HG02571 (cell line): ENCODE measurements at regions not wholly inside any gene's neighbourhood (a gene's known extent, or its start where the extent isn't known, plus 50 kb on each side); places are given as distances from the start of the nearest gene placed in this dataset.
A peak's percentile ranks its signal among the peaks of the same experiment; 100 is the strongest.
"Not testable (repeated sequence)": the region's sequence is repeated elsewhere in the genome, so short reads cannot be mapped to it uniquely, and the experiment has no call there.

Experiments
- ATAC-seq: cut with Tn5 transposase; IDR thresholded peaks from one replicate; pipeline ENCODE4 v1.9.1; 2021; ENCODE audit warnings: mild to moderate bottlenecking, moderate library complexity; ENCODE audit not compliant: unreplicated experiment

DNA sequence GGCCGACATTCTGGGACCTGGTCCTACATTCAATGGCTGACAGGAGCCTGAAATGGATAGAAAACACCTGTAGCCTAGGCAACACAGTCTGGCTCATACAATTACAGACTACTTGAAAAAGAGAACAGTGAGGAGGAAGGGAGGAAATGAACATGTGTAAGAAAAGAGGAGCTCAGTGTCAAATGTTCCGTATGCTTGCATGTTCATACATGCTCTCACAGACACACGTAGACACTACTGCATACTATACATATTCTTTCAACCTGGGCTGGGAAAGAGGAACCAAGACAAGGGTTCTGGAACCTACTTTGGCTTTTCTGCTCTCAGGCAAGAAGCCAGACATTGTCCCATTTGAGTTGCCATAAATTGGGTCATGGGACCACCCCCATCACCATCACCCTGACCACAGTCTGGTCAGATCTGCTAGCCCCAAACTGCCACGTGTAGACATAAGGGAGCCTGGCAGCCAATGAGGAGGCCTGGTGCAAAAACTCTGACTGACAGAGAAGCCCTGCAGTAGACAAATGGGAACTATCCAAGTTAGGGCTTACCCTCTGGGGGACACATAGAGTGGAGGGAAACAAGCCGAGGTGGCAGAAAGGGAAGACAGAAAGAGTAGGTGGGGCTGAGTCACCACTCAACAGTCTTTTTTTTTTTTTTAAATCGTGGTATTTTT, 310.0 kb downstream of the SHQ1 start:
- ATAC-seq = no peak

DNA sequence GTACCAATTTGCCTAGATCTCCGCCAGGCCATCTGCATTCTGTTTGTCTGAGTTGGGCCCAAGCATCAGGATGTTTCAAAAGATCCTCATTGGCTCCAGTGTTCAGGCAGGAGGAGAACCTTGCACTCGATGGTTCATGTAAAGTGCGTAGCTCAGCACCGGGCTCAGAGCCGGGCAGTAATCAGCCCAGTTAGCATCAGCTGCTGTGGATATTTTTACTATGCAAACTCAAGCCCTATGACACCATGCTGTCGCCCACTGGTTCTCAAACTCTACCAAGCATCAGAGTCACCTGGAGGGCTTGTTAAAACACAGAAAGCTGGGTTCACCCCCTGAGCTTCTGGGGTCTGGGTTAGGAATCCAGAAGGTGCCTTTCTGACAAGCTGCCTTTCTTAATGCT, 310.8 kb downstream of the SHQ1 start:
- ATAC-seq = no peak

DNA sequence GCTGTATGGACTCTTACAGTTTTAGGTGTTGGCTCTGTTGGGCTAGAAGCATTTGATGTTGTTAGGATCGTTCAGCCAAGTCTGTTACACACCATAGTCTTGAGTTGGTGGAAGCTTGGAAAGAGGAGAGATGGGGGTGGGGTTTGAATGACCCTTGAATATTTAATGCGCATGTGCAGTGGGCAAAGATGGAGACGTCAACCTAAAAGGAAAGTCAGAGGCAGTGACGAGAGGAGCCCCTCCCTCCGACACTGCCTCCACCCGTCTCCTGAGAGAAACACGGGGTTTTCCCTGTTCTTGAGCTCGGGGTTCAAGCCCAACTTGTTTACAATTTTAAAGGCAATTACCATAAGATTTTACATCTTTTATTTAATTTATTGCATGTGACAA, 311.4 kb downstream of the SHQ1 start:
- no peak for ATAC-seq

DNA sequence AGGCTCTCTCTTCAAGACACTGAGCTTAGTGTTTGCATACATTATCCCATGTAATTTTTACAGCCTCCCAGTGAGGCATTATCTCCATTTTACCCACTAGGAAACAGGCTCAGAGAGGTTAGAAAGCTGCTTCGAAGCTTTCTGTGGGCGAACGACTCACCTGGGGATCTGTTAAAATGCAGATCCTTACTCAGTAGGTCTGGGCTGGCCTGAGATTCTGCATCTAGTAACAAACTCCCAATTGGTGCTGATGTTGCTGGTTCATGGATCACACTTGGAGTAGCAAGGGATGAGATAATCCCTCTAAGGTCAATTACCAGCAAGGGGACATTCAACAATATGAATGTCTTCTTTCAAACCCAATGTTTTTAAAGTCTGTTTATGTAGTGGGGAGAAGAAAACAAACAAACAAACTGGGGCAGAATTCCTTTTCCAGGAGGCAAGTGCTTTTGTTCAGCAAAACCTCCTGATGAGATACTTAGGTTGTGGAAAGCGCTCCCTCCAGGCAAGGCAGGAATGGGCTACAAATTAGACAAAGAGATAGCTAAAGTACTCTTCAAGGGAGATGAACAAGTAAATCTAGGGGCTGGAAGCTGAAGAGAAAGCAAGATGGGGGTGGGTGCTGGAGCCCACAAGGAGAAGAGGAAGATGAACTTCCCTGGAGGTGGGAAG, 311.9 kb downstream of the SHQ1 start:
- ATAC-seq = no peak

- ATAC-seq = no peak
Observed at GRCh38 chr3:72535772-72536171, 312.5 kb downstream of the SHQ1 start.

DNA sequence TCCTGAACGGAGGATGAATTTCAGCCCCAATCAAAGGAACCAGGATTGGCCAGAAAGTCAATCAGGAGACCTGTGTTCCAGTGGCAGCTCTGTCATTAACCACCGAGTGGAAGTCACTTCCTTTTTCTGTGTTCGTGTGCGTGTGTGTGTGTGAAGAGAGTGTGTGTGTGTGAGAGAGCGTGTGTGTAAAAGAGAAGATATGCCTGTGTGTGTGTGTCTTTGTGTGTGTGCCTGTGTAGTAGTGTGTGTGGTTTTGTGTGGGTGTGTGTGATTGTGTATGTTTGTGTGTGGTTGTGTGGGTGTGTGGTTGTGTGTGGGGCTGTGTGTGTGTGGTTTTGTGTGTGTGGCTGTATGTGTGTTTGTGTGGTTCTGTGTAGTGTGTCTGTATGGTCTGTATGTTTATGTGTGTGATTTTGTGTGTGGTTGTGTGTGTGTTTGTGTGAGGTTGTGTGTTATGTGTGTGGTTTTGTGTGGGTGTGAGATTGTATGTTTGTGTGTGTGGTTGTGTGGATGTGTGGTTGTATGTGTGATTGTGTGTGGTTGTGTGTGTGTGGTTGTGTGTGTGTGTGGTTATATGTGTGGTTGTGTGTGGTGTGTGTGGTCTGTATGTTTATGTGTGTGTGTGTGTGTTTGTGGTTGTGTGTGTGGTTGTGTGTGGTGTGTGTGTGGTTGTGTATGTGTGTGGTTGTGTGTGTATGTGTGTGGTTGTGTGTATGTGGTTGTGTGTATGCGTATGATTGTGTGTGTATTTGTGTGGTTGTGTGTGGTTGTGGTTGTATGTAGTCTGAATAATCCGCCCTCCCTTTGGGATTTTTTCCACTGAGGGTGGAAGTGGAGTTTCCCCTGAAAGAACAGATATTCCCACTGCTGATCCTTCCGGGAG, 314.4 kb downstream of the SHQ1 start:
- no peak for ATAC-seq

- no peak for ATAC-seq
Observed at GRCh38 chr3:72530426-72530825, 317.8 kb downstream of the SHQ1 start.

DNA sequence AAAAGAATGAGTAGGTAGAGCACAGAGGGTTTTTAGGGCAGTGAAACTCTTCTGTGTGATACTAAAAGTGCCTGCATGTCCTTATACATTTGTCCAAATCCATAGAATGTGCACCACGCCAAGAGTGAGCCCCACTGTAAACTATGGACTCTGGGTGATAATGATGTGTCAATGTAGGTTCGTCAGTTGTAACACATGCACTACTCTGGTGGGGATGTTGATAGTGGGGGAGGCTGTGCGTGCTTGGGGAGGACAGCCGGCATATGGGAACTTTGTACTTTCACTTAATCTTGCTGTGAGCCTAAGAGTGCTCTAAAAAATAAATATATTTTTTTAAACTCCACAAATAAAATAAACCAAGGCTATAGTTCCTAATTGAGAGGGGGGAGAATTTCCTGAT, 319.2 kb downstream of the SHQ1 start:
- no peak for ATAC-seq

- ATAC-seq = peak; percentile 75
Observed at GRCh38 chr3:72523429-72524151, 324.7 kb downstream of the SHQ1 start.

DNA sequence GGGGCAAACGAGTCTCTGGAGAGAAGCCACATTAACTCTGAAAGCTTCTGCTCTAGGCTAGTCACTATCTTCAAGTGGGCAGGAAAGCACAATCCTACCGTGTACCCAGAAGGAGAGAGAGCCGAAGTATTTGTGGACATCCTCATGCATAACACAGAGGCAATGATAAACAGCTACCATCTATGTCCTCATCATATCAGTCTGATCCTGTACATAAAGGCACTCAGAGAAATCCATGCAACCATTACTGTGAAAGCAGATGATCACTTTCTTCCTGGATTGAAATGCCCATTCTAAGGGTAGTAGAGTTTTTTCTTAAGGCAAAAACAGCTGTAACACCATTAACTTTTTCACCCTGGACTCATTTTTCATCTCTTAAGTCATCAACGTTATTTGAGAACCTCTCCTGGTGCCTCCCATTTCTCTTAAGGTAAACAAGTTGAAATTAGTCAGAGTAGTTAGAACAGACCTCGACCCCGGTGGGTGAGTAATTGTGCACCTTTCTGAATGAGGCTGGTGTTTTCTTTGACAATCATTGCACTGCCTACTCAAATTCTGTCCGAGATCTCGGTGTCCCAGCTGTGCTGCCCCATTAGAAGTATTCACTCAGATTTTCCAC, 327.4 kb downstream of the SHQ1 start:
- ATAC-seq = peak; percentile 72

DNA sequence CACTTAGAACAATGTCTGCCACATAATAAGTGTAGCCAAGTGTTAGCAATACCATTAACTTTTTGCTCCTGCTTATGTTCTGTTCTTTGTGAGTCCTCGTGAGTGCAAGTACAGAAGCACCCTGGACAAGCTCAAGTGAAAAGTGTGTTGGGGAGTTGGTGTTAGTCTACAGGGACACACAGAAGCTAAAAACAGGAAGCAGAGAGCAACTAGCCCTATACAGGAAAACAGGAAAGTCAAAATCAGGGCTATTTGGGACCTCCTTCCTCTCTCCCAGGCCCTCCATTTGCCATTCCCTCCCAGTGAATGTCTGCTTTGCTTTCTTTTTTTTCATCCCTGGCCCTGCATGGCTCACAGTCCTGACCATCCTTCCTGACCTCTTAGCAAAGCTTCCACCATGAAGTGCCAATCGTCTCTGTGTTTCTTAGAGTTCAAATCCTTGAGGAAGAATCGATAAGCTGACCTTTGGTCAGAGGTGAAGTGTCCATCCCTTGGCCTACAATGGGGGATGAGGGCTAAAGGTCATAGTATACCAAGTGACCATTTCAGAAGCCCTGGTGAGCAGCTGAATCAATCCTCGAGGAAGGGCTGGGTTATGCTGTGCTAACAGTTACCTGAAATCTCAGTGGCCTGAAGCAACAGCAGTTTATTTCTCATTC, 328.2 kb downstream of the SHQ1 start:
- ATAC-seq = no peak

DNA sequence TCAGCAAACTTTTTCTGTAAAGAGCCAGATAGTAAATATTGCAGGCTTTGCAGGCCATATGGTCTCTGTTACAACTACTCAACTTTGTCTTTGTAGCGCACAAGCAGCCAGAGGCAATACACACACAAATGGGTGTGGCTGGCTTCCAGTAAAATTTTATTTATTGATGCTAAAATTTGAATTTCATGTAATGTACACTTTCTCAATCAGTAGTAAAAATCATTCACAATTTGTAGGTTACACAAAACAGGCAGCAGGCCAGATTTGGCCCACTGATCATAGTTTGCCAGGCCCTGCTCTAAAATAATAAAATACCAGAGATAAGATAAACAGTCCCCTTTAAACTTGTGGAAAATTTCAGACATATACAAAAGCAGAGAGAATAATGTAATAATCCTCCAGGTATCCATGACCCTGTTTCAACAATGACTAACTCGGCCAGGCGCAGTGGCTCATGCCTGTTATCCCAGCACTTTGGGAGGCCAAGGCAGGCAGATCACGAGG, 330.3 kb downstream of the SHQ1 start:
- ATAC-seq = no peak

- no peak for ATAC-seq
Observed at GRCh38 chr3:72517336-72517735, 330.9 kb downstream of the SHQ1 start.

DNA sequence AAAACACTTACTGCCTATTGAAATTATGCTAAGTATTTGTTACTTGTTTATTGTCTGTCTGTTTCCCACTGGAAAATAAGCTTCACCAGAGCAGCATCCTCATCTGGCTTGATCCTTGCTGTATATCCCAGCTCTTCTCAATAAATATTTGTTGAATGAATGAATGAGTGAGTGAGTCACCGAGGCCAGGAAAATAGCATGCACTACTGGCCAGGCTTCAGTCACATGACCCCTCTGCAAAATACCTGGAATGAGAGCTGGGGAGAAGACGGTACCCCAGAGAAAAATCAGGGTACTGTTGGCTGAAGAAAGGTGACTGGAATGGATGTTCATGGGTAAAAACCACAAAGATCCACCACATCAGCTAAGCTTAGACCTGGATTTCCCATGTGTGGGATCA, 331.9 kb downstream of the SHQ1 start:
- no peak for ATAC-seq

- no peak for ATAC-seq
Observed at GRCh38 chr3:72515941-72516340, 332.3 kb downstream of the SHQ1 start.

DNA sequence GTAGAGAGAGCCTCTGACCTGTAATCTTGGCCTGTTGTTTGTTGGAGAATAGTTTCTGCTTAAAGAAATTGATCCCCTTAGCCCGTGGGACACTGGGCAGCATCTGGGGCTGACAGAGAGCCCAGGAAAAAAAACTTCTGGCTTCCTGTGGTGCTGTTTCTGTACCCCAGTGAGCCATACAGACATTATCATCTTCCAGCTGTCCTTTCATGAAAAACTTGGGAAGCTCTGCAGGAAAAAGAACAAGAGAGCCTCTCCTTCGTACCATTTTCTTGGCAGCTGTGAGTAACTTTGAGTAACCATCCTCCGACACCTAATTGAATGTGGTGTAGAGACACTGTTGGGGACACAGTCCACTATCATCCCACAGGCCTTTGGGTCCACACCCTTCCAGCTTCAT, 333.0 kb downstream of the SHQ1 start:
- no peak for ATAC-seq

DNA sequence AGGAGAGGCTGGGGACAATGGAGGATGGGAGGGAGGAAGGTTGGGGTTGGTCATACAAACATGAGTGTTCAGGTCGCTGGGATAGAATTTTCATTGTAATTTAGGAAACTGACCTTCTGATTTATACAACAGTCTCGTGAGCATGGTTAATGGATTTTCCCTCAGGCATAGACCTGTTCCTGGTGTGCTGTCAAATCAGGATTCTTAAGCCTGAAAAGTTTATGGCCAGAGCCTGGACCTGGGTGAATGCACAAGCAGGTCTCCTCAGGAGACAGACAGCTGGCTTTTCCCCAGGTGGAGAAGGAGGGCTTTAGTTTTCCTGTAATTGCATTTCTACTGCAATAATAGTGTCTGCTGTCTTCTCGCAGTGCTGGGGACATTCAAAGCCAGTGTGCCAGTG, 338.0 kb downstream of the SHQ1 start:
- no peak for ATAC-seq

GRCh38 chr3:72505539-72506405, 342.5 kb downstream of the SHQ1 start:
- ATAC-seq = no peak

DNA sequence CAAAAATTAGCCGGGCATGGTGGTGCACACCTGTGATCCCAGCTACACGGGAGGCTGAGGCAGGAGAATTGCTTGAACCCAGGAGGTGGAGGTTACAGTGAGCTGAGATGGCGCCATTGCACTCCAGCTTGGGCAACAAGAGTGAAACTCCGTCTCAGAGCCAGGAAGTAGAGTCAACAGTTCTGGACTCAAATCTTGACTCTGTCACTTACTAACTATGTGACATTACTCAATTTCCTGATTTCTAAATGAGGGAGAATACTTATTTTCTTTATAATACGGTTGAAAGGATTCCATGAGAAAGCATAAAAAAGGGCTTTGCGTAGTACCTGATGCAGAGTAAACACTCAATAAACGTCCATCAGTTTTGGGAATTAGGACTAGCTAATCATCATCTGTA, 350.7 kb downstream of the SHQ1 start:
- not testable (repeated sequence) for ATAC-seq
